SK-N-SH (cell line): ENCODE measurements at regions not wholly inside any gene's neighbourhood (a gene's known extent, or its start where the extent isn't known, plus 50 kb on each side); places are given as distances from the start of the nearest gene placed in this dataset.

Source experiments
- CTCF ChIA-PET: fragments of 300-600, 350-600 bp; formaldehyde crosslinking; extraction: SDS; loops from one replicate; lab custom pipeline; 2021; lab: Yijun Ruan, JAX
- POLR2A ChIA-PET: fragments of 350-600 bp; sonication (Branson Sonifier 250); formaldehyde crosslinking; extraction: SDS; loops from one replicate; lab custom pipeline; 2020; ENCODE audit warnings: antibody characterized with exemption, inconsistent platforms; lab: Yijun Ruan, JAX
- DNase-seq: peaks from one replicate; pipeline ENCODE4 v3.0.0; 2012
- H2AFZ ChIP-seq: fragments of 200-600 bp; sonication (generic); 2 replicates; pipeline ENCODE4 v1.8.1; 2016; ENCODE audit warnings: antibody characterized with exemption, mild to moderate bottlenecking, low read depth
- H3F3A ChIP-seq: fragments of 200-600 bp; sonication (generic); replicated peaks from 2 replicates; pipeline ENCODE3; 2016; ENCODE audit warnings: antibody characterized with exemption, mild to moderate bottlenecking; ENCODE audit not compliant: insufficient read depth
- H3K27ac ChIP-seq, 2 experiments: fragments of 200-500 bp in 1 of 2; fragments of 200-600 bp in 1 of 2; sonication (Bioruptor generic) in 1 of 2; sonication (generic), shearing (Covaris generic) in 1 of 2; 2 replicates each; pipeline versions ENCODE4 v1.5.1 to v1.6.1; 2014 to 2016; ENCODE audit warnings: low read depth in 2 of 2, inconsistent platforms in 1 of 2, low read length in 1 of 2, mild to moderate bottlenecking in 1 of 2, mixed read lengths in 1 of 2
- H3K27me3 ChIP-seq: fragments of 200-600 bp; sonication (generic), shearing (Covaris generic); 2 replicates; pipeline ENCODE4 v1.6.1; 2016; ENCODE audit warnings: mixed run types; ENCODE audit not compliant: insufficient read depth
- H3K36me3 ChIP-seq, 2 experiments: fragments of 200-500 bp in 1 of 2; fragments of 200-600 bp in 1 of 2; sonication (Bioruptor generic) in 1 of 2; sonication (generic) in 1 of 2; replicated peaks in 1 of 2; 2 replicates each; pipeline versions ENCODE3 to v1.5.1; 2014 to 2016; ENCODE audit warnings: low read length in 1 of 2, mild to moderate bottlenecking in 1 of 2; ENCODE audit not compliant: insufficient read depth in 2 of 2, control insufficient read depth in 1 of 2
- H3K4me1 ChIP-seq, 2 experiments: fragments of 200-500 bp in 1 of 2; fragments of 200-600 bp in 1 of 2; sonication (Bioruptor generic) in 1 of 2; sonication (generic), shearing (Covaris generic) in 1 of 2; 2 replicates each; pipeline versions ENCODE4 v1.5.1 to v1.6.1; 2014 to 2016; ENCODE audit warnings: low read depth in 1 of 2, low read length in 1 of 2, mixed run types in 1 of 2; ENCODE audit not compliant: insufficient read depth in 2 of 2, control insufficient read depth in 1 of 2
- H3K4me2 ChIP-seq: fragments of 200-600 bp; sonication (generic), shearing (Covaris generic); 2 replicates; pipeline ENCODE4 v1.6.1; 2017; ENCODE audit warnings: mixed run types
- H3K4me3 ChIP-seq, 2 experiments: fragments of 200-500 bp in 1 of 2; fragments of 200-600 bp in 1 of 2; sonication (Bioruptor generic) in 1 of 2; sonication (generic), shearing (Covaris generic) in 1 of 2; 2 replicates each; pipeline versions ENCODE4 v1.5.1 to v1.8.1; 2014 to 2016; ENCODE audit warnings: low read depth in 2 of 2, inconsistent platforms in 1 of 2, low read length in 1 of 2, mild to moderate bottlenecking in 1 of 2, mixed read lengths in 1 of 2, moderate library complexity in 1 of 2
- H3K79me2 ChIP-seq: fragments of 200-600 bp; sonication (generic); 2 replicates; pipeline ENCODE4 v1.8.1; 2017; ENCODE audit warnings: mild to moderate bottlenecking; ENCODE audit not compliant: insufficient read depth
- H3K9ac ChIP-seq: fragments of 200-600 bp; sonication (generic); 2 replicates; pipeline ENCODE4 v1.6.1; 2017; ENCODE audit warnings: mixed run types
- H3K9me2 ChIP-seq: fragments of 200-600 bp; sonication (generic); 2 replicates; pipeline ENCODE4 v1.6.1; 2017; ENCODE audit warnings: mixed run types
- H3K9me3 ChIP-seq: fragments of 200-600 bp; sonication (generic); 2 replicates; pipeline ENCODE4 v1.6.1; 2017; ENCODE audit warnings: mixed run types, mild to moderate bottlenecking, moderate library complexity
- H4K20me1 ChIP-seq: fragments of 200-600 bp; sonication (generic); 2 replicates; pipeline ENCODE4 v1.6.1; 2017; ENCODE audit warnings: mild to moderate bottlenecking, mixed run types; ENCODE audit not compliant: insufficient read depth
- ELF1 ChIP-seq: IDR thresholded peaks from 2 replicates; pipeline ENCODE4 v1.4.0; 2012
- EP300 ChIP-seq, 2 experiments: IDR thresholded peaks; 2 replicates each; pipeline versions ENCODE4 v1.4.0 to v1.6.1; 2012; ENCODE audit warnings: borderline replicate concordance in 1 of 2, low read depth in 1 of 2, low read length in 1 of 2
- EZH2phosphoT487 ChIP-seq: fragments of 200-600 bp; sonication (generic); IDR thresholded peaks from 2 replicates; pipeline ENCODE4 v1.6.1; 2017; ENCODE audit warnings: low read depth, mixed run types, mild to moderate bottlenecking, antibody characterized with exemption, moderate library complexity, borderline replicate concordance
- FOSL2 ChIP-seq: IDR thresholded peaks from 2 replicates; pipeline ENCODE4 v1.4.0; 2012; ENCODE audit warnings: low read depth, mild to moderate bottlenecking, moderate library complexity, borderline replicate concordance
- FOXM1 ChIP-seq: IDR thresholded peaks from 2 replicates; pipeline ENCODE4 v1.4.0; 2012; ENCODE audit warnings: low read depth, mild to moderate bottlenecking
- GABPA ChIP-seq: IDR thresholded peaks from 2 replicates; pipeline ENCODE4 v1.4.0; 2012; ENCODE audit warnings: low read depth, mild to moderate bottlenecking
- GATA2 ChIP-seq: sonication (generic); formaldehyde crosslinking; IDR thresholded peaks from 2 replicates; pipeline ENCODE4 v1.5.0; 2020; ENCODE audit warnings: mild to moderate bottlenecking, missing genetic modification reagents
- MAX ChIP-seq: IDR thresholded peaks from 2 replicates; pipeline ENCODE4 v1.4.0; 2012; ENCODE audit warnings: low read depth
- MEF2A ChIP-seq: IDR thresholded peaks from 2 replicates; pipeline ENCODE4 v1.4.0; 2012; ENCODE audit warnings: low read depth, borderline replicate concordance
- MXI1 ChIP-seq: IDR thresholded peaks from 2 replicates; pipeline ENCODE4 v1.6.1; 2012; ENCODE audit warnings: mild to moderate bottlenecking, low read depth, low read length, improper control_type of control experiment
- NFIC ChIP-seq: IDR thresholded peaks from 2 replicates; pipeline ENCODE4 v1.4.0; 2012; ENCODE audit warnings: borderline replicate concordance
- NRF1 ChIP-seq: IDR thresholded peaks from 2 replicates; pipeline ENCODE4 v1.6.1; 2012; ENCODE audit warnings: low read depth, mild to moderate bottlenecking, low read length
- RAD21 ChIP-seq: IDR thresholded peaks from 2 replicates; pipeline ENCODE4 v1.6.1; 2012; ENCODE audit warnings: mild to moderate bottlenecking, low read length
- RCOR1 ChIP-seq: fragments of 150-350 bp; IDR thresholded peaks from 2 replicates; pipeline ENCODE4 v1.6.1; 2017; ENCODE audit warnings: antibody characterized with exemption, low read length
- REST ChIP-seq: IDR thresholded peaks from 2 replicates; pipeline ENCODE4 v1.6.1; 2012; ENCODE audit warnings: mild to moderate bottlenecking, low read depth, low read length, moderate library complexity
- RXRA ChIP-seq: IDR thresholded peaks from 2 replicates; pipeline ENCODE4 v1.4.0; 2012; ENCODE audit warnings: low read depth, mild to moderate bottlenecking, borderline replicate concordance
- SIN3A ChIP-seq: IDR thresholded peaks from 2 replicates; pipeline ENCODE4 v1.6.1; 2012; ENCODE audit warnings: low read depth, mild to moderate bottlenecking, low read length, moderate library complexity, borderline replicate concordance
- SMC3 ChIP-seq: IDR thresholded peaks from 2 replicates; pipeline ENCODE4 v1.6.1; 2012; ENCODE audit warnings: low read depth, low read length, improper control_type of control experiment
- TCF12 ChIP-seq: IDR thresholded peaks from 2 replicates; pipeline ENCODE4 v1.4.0; 2012
- TEAD4 ChIP-seq: IDR thresholded peaks from 2 replicates; pipeline ENCODE4 v1.4.0; 2012; ENCODE audit warnings: mild to moderate bottlenecking, borderline replicate concordance; ENCODE audit not compliant: insufficient read depth
- USF1 ChIP-seq: IDR thresholded peaks from 2 replicates; pipeline ENCODE4 v1.4.0; 2012; ENCODE audit warnings: low read depth, borderline replicate concordance
- USF2 ChIP-seq: fragments of 150-350 bp; IDR thresholded peaks from 2 replicates; pipeline ENCODE4 v1.6.1; 2017; ENCODE audit warnings: antibody characterized with exemption, low read length, low read depth, borderline replicate concordance
- YY1 ChIP-seq: IDR thresholded peaks from 2 replicates; pipeline ENCODE4 v1.4.0; 2012; ENCODE audit warnings: low read depth, mild to moderate bottlenecking
- ZBTB33 ChIP-seq: IDR thresholded peaks from 2 replicates; pipeline ENCODE4 v1.4.0; 2012; ENCODE audit warnings: low read depth, borderline replicate concordance
- TF ChIP-seq, protein P1 (sequence below): fragments of 150-350 bp; IDR thresholded peaks from 2 replicates; pipeline ENCODE4 v1.6.1; 2016; ENCODE audit warnings: mild to moderate bottlenecking, low read depth, low read length

- Histone ChIP-seq H3K27ac (no peak overlapping the region), H2AFZ (no peak overlapping the region), H3F3A (no peaks in the 10 kb centered on the region), H3K9me2 (no peaks in the 10 kb centered on the region), H3K9me3 (no peaks in the 10 kb centered on the region), H3K9ac (no peak overlapping the region), H3K4me3 (no peak overlapping the region), H3K27me3 (no peaks in the 10 kb centered on the region), H3K4me1 (no peaks in the 10 kb centered on the region; a peak in 1 of 4 replicates), H3K36me3 (no peaks in the 10 kb centered on the region), H3K79me2 (no peaks in the 10 kb centered on the region), H3K4me2 (no peak overlapping the region), H4K20me1 (no peaks in the 10 kb centered on the region)
- no peak for DNase-seq
- CTCF ChIA-PET: no interaction called here
- POLR2A ChIA-PET: no interaction called here
- peak; percentile 23; the same call in 1 of the 2 replicates for TF ChIP-seq TCF12
- no peak for TF ChIP-seq SIN3A
- TF ChIP-seq MXI1: no peak
- no peak for TF ChIP-seq GABPA
- no peak for TF ChIP-seq EZH2phosphoT487
- TF ChIP-seq RCOR1: no peak
- TF ChIP-seq MAX: no peak
- no peak for TF ChIP-seq USF1
- peak; percentile 71; the same call in 1 of the 2 replicates for TF ChIP-seq FOSL2
- TF ChIP-seq, protein P1, sequence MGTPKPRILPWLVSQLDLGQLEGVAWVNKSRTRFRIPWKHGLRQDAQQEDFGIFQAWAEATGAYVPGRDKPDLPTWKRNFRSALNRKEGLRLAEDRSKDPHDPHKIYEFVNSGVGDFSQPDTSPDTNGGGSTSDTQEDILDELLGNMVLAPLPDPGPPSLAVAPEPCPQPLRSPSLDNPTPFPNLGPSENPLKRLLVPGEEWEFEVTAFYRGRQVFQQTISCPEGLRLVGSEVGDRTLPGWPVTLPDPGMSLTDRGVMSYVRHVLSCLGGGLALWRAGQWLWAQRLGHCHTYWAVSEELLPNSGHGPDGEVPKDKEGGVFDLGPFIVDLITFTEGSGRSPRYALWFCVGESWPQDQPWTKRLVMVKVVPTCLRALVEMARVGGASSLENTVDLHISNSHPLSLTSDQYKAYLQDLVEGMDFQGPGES: no peak
- no peak for TF ChIP-seq ZBTB33
- no peak for TF ChIP-seq SMC3
- TF ChIP-seq FOXM1: no peak
- TF ChIP-seq RXRA: no peak
- no peak for TF ChIP-seq USF2
- 0 out of 4 replicates have a peak, but pooled peaks of 1 of the 2 experiments have one; percentile 26 for TF ChIP-seq EP300 (IDR thresholded peaks at IDR 0.05; ENCODE audit: borderline replicate concordance in 1 of 2, low read depth in 1 of 2, low read length in 1 of 2)
- TF ChIP-seq ELF1: no peak
- TF ChIP-seq REST: no peak
- TF ChIP-seq RAD21: no peak
- no peak for TF ChIP-seq YY1
- no peak for TF ChIP-seq NRF1
- TF ChIP-seq MEF2A: no peak
- no peak for TF ChIP-seq GATA2 (CRISPR knock-in tag)
- no peak for TF ChIP-seq TEAD4
- peak; percentile 57; the same call in 1 of the 2 replicates for TF ChIP-seq NFIC
Observed at GRCh38 chr5:98173334-98173733, 600.1 kb upstream of the RGMB start.
